NCI-H146 (cell line): ENCODE measurements at regions not wholly inside any gene's neighbourhood (a gene's known extent, or its start where the extent isn't known, plus 50 kb on each side); places are given as distances from the start of the nearest gene placed in this dataset.
"Not testable (repeated sequence)": the region's sequence is repeated elsewhere in the genome, so short reads cannot be mapped to it uniquely, and the experiment has no call there.

Experiments
- DNase-seq: peaks from one replicate; lab custom pipeline; 2025; lab: John Stamatoyannopoulos, UW

DNA sequence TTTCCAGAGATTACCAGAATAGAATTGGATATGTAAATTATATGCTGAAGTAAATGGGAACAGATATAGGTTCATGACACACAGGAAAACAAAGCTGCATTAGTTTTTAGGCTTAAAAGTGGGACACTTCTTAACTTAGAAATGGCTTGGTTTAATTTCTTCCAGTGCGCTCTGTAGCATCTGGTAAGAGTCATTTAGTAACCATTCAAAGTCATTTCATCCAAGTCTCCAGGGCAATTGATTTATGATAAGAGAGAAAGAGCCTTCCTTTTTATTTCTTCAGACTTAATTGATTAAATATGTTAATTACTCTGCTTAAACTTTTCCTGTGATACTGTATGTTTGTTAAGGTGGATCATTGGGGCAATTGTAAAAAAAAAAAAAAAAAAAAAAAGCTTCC is 368.0 kb downstream of the DOK5 start:
- no peak for DNase-seq

DNA sequence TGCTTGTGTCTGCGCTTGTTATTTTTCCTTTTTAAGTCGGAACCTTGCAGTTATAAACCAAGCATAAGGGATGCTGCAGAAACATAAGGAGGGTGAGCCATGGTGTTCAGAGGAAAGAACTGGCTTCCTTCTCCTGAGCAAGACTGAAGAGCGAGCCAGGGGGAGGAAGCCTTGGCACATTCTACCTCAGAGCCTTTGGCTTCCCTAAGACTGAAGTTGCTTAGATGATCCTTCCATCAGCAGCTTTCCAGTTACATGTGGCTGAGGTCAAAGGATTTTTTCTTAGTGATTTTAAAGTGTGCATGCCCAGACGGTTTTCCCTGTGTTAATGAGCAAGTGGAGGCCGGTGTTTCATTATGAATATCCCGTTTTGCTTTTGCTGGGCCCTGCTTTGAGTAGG is 363.8 kb downstream of the DOK5 start:
- DNase-seq: no peak

DNA sequence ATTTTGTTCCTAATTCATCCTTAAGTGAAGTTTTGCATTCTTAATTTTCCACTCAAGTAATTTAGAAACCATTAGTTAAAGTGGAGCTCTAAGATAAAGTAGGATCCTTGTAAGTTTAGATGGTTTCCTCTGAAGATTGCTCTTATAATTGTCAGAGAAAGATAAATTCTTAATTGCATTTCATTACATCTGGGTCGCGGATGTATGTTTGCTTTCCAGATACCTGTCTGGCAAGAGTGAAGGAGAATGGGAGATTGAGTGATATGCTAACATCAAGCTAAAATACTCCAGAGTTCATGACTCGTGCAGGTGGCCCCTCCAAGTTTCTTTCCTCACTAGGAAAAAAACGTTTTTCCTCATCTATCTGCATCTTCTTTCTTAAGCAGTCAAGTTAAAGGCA is 361.8 kb downstream of the DOK5 start:
- DNase-seq: no peak

DNA sequence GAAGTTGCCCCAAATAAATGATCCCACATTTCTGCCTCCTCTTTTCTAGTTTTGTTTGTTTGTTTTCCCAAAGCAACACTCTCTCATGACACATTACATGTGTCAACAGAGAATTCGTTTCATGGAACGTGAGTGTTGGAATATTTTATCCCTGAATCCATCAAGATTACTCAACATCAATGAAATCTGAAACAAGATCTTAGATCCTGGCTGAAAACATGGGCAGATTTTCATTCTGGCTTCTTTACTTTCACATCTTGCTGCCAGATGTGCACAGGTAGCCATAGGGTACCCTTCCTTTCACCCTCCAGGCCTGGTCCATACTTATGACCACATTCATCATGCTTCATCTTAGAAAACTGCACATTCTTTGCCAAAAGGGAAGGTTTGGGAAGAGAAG is 347.0 kb downstream of the DOK5 start:
- DNase-seq: no peak

DNA sequence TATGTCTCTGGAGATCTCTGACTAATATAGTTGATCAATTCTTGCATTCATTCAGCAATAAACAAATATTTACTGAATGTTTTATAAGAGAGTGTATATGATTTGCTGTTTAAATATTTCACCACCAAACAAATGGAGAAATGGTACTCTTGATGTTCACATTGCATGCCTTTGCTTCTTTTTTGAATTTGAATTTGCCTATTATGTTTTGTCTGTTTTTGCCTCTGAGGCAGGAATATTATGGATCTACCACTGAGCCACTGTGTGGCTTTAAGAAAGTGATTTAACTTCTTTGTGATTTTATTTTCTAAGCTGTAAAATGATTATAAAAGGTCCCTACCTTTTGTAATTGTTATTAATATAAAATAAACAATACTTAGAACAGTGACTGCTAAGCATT is 345.0 kb downstream of the DOK5 start:
- no peak for DNase-seq

DNA sequence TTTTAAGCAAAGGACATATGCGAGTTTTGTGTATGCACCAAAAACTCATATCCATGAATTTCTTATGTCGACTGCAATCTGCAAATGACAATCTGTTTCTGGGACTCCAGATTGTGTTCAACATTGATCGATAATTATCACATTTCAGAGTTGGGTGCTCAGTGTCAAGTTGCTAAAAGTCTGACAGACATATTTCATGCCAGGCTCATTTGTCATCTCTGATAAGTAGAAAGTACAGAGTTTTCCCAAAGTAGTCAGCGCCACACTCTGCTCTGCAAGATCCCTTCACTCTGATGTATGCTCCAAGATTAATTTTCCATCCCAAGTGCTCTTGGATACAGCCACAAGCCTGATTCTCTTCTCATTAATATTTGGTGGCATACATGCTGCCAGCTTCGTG is 331.1 kb downstream of the DOK5 start:
- no peak for DNase-seq

DNA sequence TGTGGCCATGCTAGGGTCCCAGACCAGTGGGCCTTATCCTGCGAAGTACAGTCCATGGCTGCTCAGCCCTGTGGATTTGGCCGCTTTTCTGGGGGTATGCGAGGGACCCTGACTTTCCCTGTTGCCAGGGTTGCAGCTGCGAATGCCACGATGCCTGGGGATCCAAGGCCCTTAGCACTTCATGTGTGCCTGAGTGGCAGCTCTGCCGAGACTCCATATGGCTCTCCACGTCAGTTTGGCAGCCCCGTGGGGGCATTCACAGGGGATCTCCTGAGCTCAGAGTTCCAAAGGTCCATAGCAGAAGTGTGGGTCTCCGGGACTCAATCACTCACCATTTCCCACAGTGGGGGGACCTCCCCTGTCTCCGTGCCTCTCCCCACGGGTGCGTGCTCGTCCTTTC is 319.5 kb downstream of the DOK5 start:
- DNase-seq: no peak

DNA sequence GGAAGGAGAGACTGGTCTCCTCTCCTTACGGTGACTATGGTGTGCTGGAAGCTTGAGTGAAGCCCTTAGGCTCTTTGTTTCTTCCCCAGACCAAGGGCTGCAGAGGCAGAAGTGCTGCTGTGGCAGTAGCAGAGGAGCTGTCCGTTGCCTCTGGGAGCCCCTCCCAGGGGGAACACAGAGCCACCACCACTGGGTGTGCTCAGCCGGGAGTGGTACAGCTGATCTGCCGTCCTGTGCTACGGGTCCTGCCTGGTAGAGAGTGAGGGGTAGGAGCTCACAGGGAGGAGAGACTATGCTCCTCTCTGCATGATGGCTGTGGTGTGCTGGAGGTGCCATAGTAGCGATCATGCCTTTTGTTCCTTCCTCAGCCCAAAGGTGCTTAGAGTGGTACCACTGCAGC is 318.7 kb downstream of the DOK5 start:
- no peak for DNase-seq

DNA sequence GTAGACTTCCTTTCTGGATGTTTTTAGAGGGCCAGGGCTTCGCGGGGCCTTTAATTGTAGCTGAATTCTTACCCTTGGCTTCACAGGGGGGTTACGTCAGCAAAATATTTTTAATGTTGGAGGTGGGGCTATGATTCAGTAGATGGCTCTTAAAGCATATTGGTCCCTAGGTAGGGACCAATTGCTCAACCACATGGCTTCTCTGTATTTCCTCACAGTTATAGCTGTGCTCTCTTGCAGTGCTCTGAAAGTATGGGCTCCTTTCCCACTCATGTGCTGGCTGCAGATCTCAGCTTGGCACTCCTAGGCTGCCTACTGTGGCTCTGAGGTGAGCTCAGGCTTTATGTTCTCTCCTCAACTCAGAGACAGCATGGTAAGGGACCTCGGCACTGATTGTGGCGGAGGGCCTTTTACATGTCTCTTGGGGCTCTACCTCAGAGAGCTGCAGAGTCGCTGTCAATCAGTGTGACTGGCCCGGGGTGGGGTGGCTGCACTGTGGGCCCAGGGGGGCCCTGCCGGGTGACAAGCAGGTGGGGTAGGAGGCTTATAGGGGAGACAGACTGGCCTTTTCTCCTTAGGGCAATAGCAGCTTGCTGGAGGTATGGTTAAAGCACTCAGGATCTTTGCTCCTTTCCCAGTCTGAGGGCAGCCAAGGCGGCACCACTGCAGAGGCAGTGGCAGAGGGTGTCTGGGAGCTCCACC is 318.0 kb downstream of the DOK5 start:
- DNase-seq: no peak

DNA sequence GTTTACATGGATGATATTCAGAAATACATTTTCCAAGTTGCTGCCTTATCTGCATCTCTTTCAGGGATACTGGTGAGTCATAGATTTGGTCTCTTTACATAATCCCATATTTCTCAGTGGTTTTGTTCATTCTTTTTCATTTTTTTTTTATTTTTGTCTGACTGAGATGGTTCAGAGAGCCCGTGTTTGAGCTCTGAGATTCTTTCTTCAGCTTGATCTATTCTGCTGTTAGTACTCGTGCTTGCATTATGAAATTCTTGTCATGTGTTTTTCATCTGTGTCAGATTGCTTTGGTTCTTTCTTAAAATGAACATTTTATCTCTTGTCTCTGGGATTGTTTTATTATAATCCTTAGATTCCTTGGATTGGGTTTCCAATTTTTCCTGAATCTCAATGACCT is 317.3 kb downstream of the DOK5 start:
- DNase-seq: no peak

DNA sequence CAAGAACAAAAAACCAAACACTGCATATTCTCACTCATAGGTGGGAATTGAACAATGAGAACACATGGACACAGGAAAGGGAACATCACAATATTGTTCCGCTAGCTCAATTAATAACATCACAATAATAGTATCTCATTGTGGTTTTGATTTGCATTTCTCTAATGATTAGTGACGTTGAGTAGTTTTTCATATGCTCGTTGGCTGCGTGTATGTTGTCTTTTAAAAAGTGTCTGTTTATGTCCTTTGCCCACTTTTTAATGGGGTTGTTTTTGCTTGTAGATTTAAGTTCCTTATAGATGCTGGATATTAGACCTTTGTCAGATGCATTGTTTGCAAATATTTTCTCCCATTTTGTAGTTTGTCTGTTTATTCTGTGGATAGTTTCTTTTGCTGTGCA is 312.9 kb downstream of the DOK5 start:
- DNase-seq: not testable (repeated sequence)

DNA sequence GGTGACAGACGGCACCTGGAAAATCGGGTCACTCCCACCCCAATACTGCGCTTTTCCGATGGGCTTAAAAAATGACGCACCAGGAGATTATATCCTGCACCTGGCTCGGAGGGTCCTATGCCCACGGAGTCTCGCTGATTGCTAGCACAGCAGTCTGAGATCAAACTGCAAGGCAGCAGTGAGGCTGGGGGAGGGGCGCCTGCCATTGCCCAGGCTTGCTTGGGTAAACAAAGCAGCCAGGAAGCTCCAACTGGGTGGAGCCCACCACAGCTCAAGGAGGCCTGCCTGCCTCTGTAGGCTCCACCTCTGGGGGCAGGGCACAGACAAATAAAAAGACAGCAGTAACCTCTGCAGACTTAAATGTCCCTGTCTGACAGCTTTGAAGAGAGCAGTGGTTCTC is 307.4 kb downstream of the DOK5 start:
- DNase-seq: not testable (repeated sequence)

DNA sequence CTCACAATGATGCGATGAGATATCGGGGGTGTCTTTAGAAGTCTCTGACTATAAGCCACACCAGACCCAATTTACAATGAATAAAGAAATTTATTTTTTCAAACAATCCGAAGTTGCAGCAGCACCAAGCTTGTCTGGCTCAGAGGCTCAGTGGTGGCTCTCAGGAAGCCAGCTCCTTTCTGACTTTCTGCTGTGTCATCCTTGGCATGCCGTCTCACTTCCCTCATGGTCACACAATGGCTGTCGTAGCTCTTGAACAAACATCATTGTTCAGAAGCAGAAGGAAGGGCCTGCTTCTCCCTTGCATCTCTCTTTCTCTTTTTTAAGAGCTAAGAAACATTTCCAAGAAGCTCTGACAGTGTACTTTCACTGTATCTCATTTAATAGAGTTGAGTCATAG is 299.0 kb downstream of the DOK5 start:
- no peak for DNase-seq

DNA sequence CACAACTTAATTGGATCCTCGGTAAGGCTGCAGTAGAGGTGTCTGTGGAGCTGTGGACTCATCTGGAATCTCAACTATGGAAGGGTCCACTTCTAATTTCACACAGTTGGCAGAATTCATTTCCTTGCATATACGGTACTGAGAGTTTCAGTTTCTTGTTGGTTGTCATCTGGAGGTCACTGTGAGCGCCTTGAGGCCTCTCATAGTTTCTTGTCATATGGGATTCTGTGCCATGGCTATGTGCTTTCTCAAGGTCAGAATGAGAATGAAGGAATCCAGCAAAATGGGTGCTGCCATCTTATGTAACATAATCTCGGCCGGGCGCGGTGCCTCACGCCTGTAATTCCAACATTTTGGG is 298.2 kb downstream of the DOK5 start:
- no peak for DNase-seq

DNA sequence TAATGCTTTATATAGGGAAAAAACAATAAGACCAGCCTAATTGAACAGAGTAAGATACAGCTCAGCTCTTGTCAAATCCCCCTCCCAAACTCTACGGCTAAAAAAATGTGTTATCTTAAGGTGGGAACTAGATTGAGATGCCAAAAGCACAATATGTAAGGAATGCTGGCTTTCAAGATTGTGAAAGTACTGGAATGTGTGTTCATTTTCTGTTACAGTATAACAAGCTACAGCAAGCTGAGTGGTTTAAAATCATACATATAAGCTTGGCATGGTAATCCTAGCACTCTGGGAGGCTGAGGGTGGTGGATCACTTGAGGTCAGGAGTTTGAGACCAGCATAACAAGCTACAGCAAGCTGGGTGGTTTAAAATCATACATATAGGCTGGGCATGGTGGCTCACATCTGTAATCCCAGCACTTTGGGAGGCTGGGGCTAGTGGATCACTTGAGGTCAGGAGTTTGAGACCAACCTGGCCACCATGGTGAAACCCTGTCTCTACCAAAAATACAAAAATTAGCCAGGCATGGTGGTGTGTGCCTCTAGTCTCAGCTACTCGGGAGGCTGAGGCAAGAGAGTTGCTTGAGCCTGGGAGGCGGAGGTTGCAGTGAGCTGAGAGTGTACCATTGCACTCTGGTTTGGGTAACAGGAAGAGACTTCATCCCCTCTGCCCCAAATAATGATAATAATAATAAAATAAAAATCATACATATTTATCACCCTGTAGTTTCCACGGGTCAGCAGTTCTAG is 297.7 kb downstream of the DOK5 start:
- no peak for DNase-seq

DNA sequence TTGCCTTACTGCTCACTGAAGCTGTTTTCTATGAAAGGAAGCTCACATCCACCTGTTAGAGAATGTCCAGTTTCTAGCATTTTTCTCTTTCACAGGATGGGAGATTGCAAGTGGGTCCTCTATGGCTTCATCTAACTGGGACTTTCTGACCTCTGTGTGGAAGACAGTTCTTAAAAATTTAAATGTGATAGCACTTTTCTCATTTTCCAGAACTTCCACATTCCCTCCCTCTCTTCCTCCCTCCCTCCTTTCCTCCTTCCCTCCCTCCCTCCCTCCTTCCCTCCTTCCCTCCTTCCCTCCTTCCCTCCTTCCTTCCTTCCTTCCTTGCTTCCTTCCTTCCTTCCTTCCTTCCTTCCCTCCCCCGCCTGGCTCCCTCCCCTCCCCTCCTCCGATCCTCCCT is 291.1 kb downstream of the DOK5 start:
- no peak for DNase-seq

DNA sequence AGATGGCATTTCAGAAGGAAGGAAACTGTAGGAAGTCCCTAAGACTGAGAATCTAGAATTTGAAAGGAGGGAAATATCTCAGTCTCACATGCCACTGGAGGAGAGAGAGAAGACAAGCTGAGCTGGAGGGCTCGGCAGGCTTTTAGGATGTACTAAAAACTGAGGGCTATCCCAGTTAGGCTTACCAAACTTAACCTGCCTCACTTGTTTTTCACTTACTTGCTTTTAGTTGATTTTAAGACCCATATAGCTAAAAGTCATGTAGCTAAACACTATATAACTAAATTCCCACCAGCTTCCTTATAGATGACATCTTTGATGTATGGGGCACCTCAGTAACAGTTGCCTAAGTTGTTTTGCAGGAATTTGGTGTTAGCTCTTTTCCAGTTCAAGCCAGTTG is 288.0 kb downstream of the DOK5 start:
- DNase-seq: no peak

DNA sequence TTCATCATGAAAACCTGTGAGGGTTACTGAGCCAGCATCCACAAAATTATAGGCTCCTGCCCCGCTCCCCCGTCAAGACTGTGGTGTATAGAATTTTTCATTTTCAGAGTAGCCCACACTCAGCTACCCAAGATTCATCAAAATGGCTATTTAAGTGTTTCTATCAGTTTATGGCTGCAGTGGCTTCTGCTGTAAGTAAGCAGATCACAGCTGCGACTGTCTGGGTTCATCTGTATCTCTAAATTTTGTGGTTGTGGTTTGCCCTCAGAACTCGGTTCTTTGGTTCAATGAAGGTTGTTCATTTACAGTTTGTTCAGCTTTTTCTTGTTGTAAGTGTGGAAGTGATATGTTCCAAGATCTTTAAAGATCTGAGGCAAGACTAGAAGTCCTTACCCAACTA is 284.2 kb downstream of the DOK5 start:
- no peak for DNase-seq

DNA sequence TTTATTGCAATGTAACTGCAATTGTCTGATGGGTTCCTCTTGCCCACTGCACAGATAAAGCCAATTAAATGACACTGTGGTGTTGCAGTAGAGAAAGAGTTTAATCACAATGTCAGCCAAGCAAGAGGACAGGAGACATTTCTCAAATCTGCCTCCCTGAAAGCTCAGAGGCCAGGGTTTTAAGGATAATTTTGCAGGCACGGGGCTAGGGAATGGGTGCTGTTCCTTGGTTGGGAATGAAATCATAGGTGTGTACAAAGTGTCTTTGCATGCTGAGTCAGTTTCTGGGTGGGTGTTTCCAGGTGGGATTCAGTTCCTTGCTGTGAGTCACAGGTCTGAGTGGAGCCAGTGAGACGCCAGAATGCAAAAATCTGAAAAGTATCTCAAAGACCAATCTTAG is 271.4 kb downstream of the DOK5 start:
- no peak for DNase-seq

DNA sequence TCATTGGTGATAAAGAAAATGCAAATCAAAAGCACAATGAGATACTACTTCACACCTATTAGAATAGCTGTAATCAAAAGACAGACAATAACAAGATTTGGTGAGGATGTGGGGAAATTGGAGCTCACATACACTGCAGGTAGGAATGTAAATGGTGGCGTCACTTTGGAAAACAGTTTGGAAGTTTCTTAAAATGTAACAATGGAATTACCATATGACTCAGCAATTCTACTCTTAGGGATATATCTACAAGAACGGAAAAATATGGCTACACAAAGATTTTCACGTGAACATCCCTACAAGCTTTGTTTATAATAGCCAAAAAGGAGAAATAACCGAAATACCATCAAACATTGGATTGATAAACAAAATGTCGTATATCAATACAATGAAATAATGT is 270.4 kb downstream of the DOK5 start:
- DNase-seq: no peak

DNA sequence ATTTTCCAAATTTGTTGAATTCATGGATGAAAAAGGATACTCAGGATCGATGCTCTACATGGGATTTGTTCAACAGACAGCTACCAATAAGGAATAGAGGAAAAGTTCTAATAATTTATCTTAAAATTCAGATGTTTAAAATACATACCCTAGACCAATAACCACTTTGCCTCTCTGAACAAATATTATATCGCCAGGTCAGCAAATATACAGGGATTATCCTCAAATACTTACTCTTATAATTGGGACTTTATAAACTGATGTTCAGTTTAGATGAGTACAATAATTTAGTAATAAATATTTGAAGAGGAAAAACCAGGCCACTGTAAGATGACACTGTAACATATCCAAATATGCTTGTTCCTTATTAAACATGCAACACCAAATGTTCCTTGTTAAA is 268.7 kb downstream of the DOK5 start:
- no peak for DNase-seq

DNA sequence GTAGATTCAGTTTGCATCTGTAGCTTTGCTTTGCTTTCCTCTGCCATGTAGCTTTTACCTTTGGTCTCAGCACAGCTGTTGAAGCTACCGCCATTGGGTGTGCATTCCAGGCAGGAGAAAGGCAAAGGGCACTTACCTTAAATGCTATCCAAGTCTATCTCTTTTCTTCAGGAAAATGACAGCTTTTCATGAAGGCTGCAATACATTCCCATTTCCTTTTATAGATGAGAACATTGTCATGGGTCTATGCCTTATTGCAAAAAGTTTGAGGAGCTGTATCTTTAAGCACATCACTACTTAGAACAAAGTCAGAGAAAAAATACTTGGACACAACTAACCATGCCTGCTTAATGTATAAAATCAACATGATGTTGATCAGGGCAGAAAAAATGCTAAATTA is 266.8 kb downstream of the DOK5 start:
- no peak for DNase-seq

DNA sequence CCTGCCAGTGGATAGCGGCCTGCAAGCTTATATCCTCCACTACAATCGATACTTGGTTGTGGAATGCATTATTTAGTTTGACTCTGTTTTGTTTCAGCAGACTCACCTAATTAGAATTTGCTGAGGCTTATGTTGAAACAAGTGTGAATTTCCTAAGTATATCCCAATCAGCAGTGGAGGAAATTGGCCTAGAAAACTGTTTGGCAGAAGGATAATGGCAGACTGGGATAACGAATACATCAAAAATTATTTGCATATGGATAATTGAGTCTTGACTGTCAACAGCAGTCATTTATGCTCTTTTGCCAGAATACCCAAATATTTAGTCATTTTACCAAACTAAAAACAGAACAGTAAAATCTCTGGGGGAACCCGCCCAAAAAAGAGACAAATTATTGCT is 261.0 kb downstream of the DOK5 start:
- no peak for DNase-seq

DNA sequence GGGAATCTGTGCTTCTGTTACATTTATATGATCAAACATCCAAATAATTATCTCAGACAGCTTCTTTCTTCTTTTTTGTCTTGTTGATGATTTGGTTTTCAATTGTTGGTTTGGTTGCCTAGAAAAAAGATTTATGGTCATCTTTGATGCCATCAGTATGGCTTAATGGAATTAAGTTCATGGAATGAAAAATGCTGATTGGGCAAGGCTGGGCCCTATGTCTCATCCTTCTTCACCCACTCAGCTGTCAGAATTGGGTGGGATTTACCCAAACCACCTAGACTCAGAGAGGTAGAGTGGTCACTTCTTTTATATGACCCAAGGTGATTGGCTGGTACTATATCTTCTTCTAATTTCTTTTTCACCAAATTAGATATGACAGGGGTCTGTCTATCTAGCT is 258.3 kb downstream of the DOK5 start:
- DNase-seq: no peak
